HEK293 (cell line): ENCODE measurements at regions not wholly inside any gene's neighbourhood (a gene's known extent, or its start where the extent isn't known, plus 50 kb on each side); places are given as distances from the start of the nearest gene placed in this dataset.

ENCODE experiments used
- CTCF ChIP-seq: fragments of 450-650 bp; formaldehyde crosslinking; IDR thresholded peaks from 2 replicates; pipeline ENCODE4 v1.5.1; 2016; ENCODE audit warnings: missing biosample characterization, missing genetic modification characterization
- GLI4 ChIP-seq: fragments of 450-650 bp; formaldehyde crosslinking; IDR thresholded peaks from 2 replicates; pipeline ENCODE4 v1.5.1; 2016; ENCODE audit warnings: missing biosample characterization, missing genetic modification characterization
- HOXC10 ChIP-seq: sonication (generic); formaldehyde crosslinking; IDR thresholded peaks from 2 replicates; pipeline ENCODE4 v1.8.1; 2023; ENCODE audit warnings: mild to moderate bottlenecking, missing genetic modification reagents
- ZBTB26 ChIP-seq: fragments of 450-650 bp; formaldehyde crosslinking; optimal IDR thresholded peaks from 2 replicates; pipeline ENCODE3; 2016; ENCODE audit warnings: missing biosample characterization, mild to moderate bottlenecking, missing genetic modification characterization
- ZNF10 ChIP-seq: fragments of 450-650 bp; formaldehyde crosslinking; IDR thresholded peaks from 2 replicates; pipeline ENCODE4 v1.5.1; 2017; ENCODE audit warnings: missing biosample characterization, missing genetic modification characterization
- ZNF138 ChIP-seq: fragments of 450-650 bp; formaldehyde crosslinking; IDR thresholded peaks from 2 replicates; pipeline ENCODE4 v1.5.1; 2016; ENCODE audit warnings: missing biosample characterization, missing genetic modification characterization, borderline replicate concordance
- ZNF18 ChIP-seq: fragments of 450-650 bp; formaldehyde crosslinking; IDR thresholded peaks from 2 replicates; pipeline ENCODE4 v1.5.1; 2016; ENCODE audit warnings: missing biosample characterization, missing genetic modification characterization
- ZNF571 ChIP-seq: fragments of 450-650 bp; formaldehyde crosslinking; IDR thresholded peaks from 2 replicates; pipeline ENCODE4 v1.5.0; 2017; ENCODE audit warnings: missing biosample characterization, missing genetic modification characterization
- TF ChIP-seq, protein P1 (sequence below): fragments of 450-650 bp; formaldehyde crosslinking; IDR thresholded peaks from 2 replicates; pipeline ENCODE4 v1.5.1; 2016; ENCODE audit warnings: missing biosample characterization, missing genetic modification characterization, borderline replicate concordance

DNA sequence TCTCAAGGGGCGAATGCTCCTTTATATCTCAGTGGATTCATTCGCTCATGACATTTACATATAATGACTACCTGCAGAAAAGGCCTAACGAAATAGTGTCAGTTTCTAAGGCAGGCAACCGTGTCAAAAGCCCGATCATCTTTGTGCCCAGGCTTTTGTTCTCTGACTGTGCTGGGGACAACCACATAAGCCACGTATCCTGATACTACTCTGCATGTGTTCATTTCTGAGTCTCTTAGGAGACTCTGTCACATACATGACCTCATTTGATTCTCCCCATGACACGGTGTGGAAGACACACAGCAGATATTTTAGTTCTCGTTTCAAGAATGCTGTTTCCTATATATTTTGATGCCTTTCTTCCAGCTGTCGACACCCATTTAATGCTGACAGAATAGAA, 598.5 kb downstream of the BNC2 start:
- no peak for TF ChIP-seq ZNF138 (tag by site-specific recombination)
- no peak for TF ChIP-seq ZNF18
- no peak for TF ChIP-seq ZNF10 (tag by site-specific recombination)
- TF ChIP-seq GLI4, result no peak
- TF ChIP-seq CTCF (tag by site-specific recombination), result no peak
- TF ChIP-seq, protein P1, sequence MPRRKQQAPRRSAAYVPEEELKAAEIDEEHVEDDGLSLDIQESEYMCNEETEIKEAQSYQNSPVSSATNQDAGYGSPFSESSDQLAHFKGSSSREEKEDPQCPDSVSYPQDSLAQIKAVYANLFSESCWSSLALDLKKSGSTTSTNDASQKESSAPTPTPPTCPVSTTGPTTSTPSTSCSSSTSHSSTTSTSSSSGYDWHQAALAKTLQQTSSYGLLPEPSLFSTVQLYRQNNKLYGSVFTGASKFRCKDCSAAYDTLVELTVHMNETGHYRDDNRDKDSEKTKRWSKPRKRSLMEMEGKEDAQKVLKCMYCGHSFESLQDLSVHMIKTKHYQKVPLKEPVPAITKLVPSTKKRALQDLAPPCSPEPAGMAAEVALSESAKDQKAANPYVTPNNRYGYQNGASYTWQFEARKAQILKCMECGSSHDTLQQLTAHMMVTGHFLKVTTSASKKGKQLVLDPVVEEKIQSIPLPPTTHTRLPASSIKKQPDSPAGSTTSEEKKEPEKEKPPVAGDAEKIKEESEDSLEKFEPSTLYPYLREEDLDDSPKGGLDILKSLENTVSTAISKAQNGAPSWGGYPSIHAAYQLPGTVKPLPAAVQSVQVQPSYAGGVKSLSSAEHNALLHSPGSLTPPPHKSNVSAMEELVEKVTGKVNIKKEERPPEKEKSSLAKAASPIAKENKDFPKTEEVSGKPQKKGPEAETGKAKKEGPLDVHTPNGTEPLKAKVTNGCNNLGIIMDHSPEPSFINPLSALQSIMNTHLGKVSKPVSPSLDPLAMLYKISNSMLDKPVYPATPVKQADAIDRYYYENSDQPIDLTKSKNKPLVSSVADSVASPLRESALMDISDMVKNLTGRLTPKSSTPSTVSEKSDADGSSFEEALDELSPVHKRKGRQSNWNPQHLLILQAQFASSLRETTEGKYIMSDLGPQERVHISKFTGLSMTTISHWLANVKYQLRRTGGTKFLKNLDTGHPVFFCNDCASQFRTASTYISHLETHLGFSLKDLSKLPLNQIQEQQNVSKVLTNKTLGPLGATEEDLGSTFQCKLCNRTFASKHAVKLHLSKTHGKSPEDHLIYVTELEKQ (tag by site-specific recombination), result no peak
- no peak for TF ChIP-seq HOXC10
- TF ChIP-seq ZNF571 (tag by site-specific recombination), result no peak
- TF ChIP-seq ZBTB26, result no peak
